ENCODE measurements at regions not wholly inside any gene's neighbourhood (a gene's known extent, or its start where the extent isn't known, plus 50 kb on each side); places are given as distances from the start of the nearest gene placed in this dataset.
"Not testable (repeated sequence)": the region's sequence is repeated elsewhere in the genome, so short reads cannot be mapped to it uniquely, and the experiment has no call there.

GRCh38 chr9:65455136-65455535 is 170.1 kb upstream of the FOXD4L5 start:
- not testable (repeated sequence) for TF ChIP-seq POLR2A (IDR thresholded peaks at IDR 0.05; ENCODE audit: low read length); GATA1 (IDR thresholded peaks at IDR 0.05; ENCODE audit: low read depth, low read length)
